ENCODE measurements at regions not wholly inside any gene's neighbourhood (a gene's known extent, or its start where the extent isn't known, plus 50 kb on each side); places are given as distances from the start of the nearest gene placed in this dataset.

DNA sequence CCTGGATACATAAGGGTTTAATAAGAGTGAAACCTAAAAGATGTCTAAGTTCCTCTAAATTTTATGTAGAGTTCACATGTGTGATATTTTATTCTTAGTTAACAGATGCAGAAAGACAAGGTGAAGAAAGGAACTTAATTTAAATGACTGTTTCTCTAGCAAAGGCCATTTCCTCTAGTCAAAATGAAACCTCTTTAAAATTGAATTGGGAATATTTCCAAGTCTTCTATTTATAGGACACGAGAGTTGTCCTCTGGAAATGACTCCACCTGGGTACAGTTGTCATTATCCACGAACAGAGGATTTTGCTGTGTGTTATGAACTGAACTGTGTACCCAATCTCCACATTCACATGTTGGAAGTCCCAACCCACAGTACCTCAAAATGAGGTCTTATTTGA, 64.5 kb upstream of the KCNK1 start:
- Mint-ChIP-seq H3K9me3 (no peaks in the 10 kb centered on the region), H3K4me3 (no peak overlapping the region), H3K27me3 (ENCODE audit: insufficient read depth) (peaks cover 2% of the 10 kb centered on the region), H3K36me3 (ENCODE audit: low read depth) (no peaks in the 10 kb centered on the region), H3K27ac (no peak overlapping the region), H3K4me1 (ENCODE audit: low read depth) (no peaks in the 10 kb centered on the region)
- DNase-seq (ENCODE audit: low spot score): no peak
- intact Hi-C loops (cut with micrococcal nuclease): no loop called here

DNA sequence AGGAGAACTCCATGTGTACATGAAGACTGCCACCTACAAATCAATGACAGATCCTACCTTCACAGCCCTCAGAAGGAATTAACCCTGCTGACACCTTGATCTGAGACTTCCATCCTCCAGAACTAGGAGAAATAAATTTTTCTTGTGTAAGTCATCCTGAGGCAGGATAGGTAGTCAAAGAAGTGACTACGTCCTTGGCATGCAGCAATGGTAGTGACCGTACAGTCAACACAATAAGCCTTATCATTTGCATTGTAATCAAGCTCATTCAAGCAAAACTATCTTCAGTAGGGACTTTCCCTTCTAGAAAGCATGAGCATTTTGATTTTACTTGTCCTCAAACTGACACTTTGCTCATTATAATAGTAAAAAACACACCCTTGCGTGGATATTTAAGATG, 64.0 kb upstream of the KCNK1 start:
- intact Hi-C loops (cut with micrococcal nuclease): no loop called here
- no peaks in the 10 kb centered on the region for H3K36me3 Mint-ChIP-seq (ENCODE audit: low read depth)
- no peak overlapping the region for H3K4me3 Mint-ChIP-seq
- peaks cover 2% of the 10 kb centered on the region for H3K27me3 Mint-ChIP-seq (ENCODE audit: insufficient read depth)
- H3K4me1 Mint-ChIP-seq (ENCODE audit: low read depth): no peaks in the 10 kb centered on the region
- no peaks in the 10 kb centered on the region for H3K9me3 Mint-ChIP-seq
- no peak for DNase-seq (ENCODE audit: low spot score)
- H3K27ac Mint-ChIP-seq: no peak overlapping the region

DNA sequence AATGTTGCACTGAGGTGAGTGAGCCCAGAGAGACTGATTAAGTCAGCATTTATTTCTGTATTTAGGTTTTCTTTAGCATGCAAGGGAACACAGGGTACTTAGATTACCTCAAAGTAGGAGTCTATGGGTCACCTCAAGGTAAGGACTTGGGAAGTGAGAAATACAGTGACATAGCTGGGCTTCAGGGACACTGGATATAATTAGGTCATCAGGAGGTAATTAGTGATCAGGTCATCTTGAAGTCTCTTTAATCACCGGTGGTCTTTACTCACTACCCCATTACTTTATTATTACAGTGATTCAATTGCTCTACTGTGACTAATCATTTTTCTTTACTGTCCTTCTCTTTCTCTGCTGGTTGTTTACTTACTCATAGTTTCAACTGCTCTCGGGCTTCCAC, 59.9 kb upstream of the KCNK1 start:
- Mint-ChIP-seq H3K4me3 (no peak overlapping the region), H3K27ac (no peak overlapping the region), H3K4me1 (ENCODE audit: low read depth) (no peaks in the 10 kb centered on the region), H3K9me3 (no peaks in the 10 kb centered on the region), H3K36me3 (ENCODE audit: low read depth) (no peaks in the 10 kb centered on the region), H3K27me3 (ENCODE audit: insufficient read depth) (peaks cover 4% of the 10 kb centered on the region)
- intact Hi-C loops (cut with micrococcal nuclease): no loop called here
- no peak for DNase-seq (ENCODE audit: low spot score)

DNA sequence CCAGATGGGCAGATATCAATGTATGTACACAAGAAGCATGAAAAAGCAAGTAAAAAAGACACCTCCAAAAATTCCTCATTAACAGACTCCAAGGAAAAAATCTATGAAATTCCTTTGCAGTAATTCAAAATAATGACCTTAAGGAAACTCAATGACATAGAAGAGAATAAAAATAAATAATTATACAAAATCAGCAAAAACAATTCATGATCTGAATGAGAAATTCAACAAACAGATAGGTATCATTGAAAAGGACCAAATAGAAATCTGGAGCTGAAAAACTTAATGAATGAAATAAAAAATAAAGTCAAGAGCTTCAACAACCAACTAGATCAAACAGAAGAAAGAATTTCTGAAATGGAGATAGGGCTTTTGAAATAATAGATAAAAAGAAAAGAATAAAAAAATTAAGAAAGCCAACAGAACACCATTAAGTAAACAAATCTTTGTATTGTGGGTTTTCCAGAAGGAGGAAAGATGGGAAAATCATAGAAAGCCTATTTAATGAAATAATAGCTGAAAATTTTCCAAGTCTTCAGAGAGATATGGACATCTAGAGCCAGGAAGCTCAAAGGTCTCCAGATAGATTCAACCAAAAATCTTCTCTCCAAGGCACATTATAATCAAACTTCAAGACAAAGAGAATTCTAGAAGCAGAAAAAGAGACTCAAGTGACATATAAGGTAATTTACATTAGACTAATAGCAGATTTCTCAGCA, 52.0 kb upstream of the KCNK1 start:
- Mint-ChIP-seq H3K27ac (no peak overlapping the region), H3K4me1 (ENCODE audit: low read depth) (no peaks in the 10 kb centered on the region), H3K4me3 (no peak overlapping the region), H3K9me3 (peaks cover 29% of the 10 kb centered on the region), H3K27me3 (ENCODE audit: insufficient read depth) (peaks cover 4% of the 10 kb centered on the region), H3K36me3 (ENCODE audit: low read depth) (no peaks in the 10 kb centered on the region)
- intact Hi-C loops (cut with micrococcal nuclease): no loop called here
- DNase-seq (ENCODE audit: low spot score): no peak
